HG02973 (cell line): ENCODE measurements at regions not wholly inside any gene's neighbourhood (a gene's known extent, or its start where the extent isn't known, plus 50 kb on each side); places are given as distances from the start of the nearest gene placed in this dataset.
"Not testable (repeated sequence)": the region's sequence is repeated elsewhere in the genome, so short reads cannot be mapped to it uniquely, and the experiment has no call there.

Experiments
- ATAC-seq: cut with Tn5 transposase; IDR thresholded peaks from one replicate; pipeline ENCODE4 v1.9.1; 2021; ENCODE audit warnings: moderate library complexity; ENCODE audit not compliant: unreplicated experiment

DNA sequence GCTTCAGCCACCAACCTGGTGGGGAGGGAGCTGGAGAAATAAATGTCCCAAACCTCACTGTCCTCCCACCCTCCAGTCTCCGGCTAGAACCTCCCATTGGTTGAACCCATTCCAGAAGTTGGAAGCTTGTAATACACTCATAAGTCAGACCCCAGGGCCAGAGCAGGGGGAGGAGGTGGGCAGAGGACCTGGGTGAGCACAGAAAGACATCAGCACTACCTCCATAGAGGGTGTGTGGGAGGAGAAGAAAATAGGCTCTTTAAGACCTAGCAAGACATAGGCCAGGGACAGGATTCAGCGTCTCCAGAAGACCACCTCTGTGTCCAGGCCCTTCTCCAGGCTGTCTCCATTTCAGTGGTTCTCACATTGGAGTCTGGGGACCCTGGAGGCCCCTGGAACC, 73.3 kb upstream of the TOP1 start:
- no peak for ATAC-seq

- ATAC-seq: not testable (repeated sequence)
These were observed 72.8 kb upstream of the TOP1 start for GRCh38 chr20:40955826-40956225.

DNA sequence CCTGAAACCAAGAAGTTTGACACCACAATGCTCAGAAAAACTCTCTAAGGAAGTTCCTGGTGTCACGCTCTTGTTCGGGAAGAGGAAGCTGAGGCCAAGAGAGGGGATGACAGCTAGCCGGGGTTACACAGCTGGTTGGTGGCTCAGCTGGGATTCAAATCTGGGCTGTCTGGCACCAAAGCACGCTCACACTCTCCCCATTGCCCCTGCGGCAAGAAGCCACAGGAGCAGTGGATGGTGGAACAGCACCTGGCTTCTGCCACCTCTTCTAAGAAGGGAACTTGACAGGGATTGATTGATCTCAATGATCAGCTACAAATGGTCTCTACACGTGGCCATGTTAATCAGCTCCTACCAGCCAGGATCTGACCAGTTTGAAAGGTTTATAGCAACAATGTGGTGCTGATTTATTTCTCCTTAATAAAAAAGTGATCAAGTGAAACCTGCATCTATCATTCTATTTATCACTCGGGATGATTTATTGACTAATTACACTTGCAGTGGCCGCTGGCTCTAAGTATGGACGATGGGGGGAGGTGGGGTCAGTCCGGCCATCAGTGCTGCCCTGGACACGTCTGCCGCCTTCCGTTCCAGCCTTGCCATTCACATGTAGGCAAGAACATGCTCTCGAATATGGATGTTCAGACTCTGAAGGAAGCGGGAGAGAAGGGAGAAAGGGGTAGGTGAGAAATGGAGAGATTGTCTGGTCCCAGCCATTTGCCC, 71.9 kb upstream of the TOP1 start:
- no peak for ATAC-seq

DNA sequence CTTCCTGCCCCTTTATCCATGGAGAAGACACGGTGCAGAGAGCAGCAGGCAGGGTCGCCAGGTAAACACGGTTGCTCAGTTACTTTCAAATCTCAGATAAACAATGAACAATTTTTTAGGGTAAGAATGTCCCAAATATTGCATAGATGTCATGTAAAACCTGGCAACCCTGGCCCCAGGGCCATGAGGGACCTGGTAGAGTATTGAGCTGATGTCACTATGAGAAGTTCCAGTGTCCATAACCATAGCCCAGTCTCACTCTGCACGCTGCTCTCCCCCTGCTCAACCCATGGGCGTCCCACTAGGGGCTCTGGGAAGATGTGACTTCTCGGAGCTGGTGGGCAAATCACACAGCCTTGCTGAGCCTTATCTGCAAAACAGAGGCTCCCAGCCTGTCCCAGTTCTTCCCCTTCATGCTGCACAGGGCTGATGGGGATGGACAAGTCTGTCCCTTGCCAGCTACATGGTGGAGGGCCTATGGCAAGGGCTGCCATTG, 71.3 kb upstream of the TOP1 start:
- no peak for ATAC-seq

DNA sequence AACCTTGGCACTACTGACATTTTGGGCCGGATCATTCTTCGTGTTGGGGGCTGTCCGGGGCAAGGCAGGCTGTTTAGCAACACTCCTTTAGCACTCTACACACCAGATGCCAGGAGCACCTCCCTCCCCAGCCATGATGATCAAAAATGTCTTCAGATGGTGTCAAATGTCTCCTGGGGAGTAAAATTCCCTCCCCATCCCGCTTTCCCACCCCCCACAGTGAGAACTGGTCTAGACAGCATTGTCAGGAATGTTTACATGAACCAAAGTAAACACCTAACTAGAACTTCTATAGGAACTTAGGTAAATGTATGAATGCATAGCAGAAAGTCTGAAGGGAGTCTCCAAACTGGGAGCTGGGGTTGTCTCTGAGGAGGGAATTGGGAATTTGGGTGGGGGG, 70.0 kb upstream of the TOP1 start:
- no peak for ATAC-seq

- no peak for ATAC-seq
These were observed 69.1 kb upstream of the TOP1 start for GRCh38 chr20:40959325-40960092.

- ATAC-seq: no peak
These were observed 68.5 kb upstream of the TOP1 start for GRCh38 chr20:40960101-40960500.

DNA sequence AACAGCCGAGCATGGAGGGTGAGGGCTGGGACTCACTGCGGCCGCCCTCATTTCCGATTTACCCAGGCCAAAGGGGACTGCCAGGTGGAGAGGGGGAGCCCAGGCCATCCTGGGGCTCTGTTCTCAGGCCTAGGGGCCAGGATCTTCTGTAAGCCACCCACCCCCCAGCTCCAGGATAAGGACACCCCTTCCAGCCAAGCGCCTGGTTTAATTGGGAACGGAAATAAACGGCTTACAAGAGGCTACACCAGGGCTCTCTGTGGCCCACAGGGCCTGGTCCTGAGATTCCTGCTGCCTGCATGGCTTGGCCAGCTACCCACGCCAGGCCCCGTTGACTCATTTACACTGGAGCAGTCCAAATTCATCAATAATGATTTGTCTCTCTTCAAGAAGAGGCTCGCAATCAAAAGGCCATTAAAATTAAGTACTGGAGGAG, 68.1 kb upstream of the TOP1 start:
- no peak for ATAC-seq

DNA sequence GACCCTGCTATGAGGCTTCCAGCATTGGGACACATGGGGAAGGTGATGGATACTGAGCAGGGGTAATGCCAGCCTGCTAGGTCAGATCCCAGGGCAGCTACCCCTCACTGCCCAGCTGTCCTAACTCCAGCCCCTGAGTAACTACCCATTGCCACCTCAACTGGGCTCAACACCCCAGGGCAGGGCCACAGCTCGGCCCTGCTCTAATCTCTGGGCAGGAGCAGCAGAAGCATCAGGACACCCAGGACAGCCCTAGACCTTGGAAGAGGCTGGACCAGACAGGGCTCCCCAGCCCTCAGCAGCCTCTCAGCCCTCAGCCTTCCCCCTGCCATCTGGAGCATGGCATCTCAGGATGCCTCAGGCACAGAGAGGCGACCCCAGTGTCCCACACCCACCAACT, 67.4 kb upstream of the TOP1 start:
- ATAC-seq: no peak

- no peak for ATAC-seq
These were observed 66.7 kb upstream of the TOP1 start for GRCh38 chr20:40961686-40962640.

- peak; percentile 79 for ATAC-seq
These were observed 65.7 kb upstream of the TOP1 start for GRCh38 chr20:40962733-40963504.

- no peak for ATAC-seq
These were observed 65.1 kb upstream of the TOP1 start for GRCh38 chr20:40963505-40963845.

- no peak for ATAC-seq
These were observed 63.0 kb upstream of the TOP1 start for GRCh38 chr20:40965671-40966070.

GRCh38 chr20:40966103-40966502, 62.5 kb upstream of the TOP1 start:
- ATAC-seq: no peak

DNA sequence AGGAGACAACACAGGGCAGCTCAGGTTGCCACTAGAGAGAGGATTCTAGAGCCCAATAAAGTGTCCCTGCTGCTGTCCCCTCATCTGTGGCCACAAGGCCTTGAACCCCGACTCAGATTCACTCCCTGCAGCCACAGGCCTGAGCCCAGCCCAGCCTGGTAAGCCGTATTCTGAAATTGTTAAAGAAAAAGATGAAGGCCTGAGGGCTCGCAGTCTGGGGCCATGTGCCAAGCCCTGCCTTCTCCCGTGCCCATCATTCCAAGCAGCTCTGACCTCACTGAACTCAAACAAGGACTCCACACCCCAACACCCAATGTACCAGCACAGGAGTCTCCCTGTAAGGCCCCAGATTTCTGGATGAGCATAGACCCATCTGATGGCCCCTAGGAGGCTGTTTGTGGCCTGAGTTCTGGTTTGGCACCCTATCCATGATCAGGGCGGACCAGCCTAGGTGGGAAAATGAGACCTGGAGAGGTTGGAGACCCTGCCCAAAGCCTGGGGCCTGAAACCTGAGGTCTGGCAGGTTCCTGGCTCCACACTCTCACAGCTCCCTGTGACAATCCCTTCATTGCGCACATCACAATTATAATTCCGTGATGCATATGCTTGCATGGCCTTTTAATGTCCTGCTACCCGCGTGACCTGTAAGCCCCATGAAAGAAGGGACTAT, 62.0 kb upstream of the TOP1 start:
- no peak for ATAC-seq

- no peak for ATAC-seq
These were observed 60.9 kb upstream of the TOP1 start for GRCh38 chr20:40967700-40968099.

- ATAC-seq: peak; percentile 78
These were observed 59.6 kb upstream of the TOP1 start for GRCh38 chr20:40968816-40969562.

DNA sequence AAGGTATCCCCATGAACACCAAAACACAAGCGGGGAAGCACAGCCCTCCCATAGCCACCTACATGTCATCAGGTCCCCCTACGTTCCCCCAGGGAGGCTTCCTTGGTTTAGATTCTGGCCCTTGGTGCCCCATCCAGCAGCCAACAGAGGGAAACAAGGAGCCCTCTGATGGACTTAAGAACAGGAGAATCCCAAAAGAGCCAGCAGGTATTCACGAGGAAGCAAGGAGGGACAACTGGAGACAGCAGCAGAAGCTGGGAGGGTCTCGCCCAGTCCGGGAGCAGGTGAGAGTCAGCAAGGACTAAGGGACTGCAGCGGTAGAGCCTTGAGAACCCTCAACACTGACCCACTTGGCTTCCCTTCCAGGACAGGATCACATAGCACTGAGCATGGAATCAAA, 58.4 kb upstream of the TOP1 start:
- no peak for ATAC-seq

GRCh38 chr20:40977218-40977617, 51.4 kb upstream of the TOP1 start:
- no peak for ATAC-seq
